ENCODE measurements at regions not wholly inside any gene's neighbourhood (a gene's known extent, or its start where the extent isn't known, plus 50 kb on each side); places are given as distances from the start of the nearest gene placed in this dataset.

GRCh38 chr1:195462646-195463045 is 1145.6 kb downstream of the KCNT2 start:
- TF ChIP-seq, protein P1, sequence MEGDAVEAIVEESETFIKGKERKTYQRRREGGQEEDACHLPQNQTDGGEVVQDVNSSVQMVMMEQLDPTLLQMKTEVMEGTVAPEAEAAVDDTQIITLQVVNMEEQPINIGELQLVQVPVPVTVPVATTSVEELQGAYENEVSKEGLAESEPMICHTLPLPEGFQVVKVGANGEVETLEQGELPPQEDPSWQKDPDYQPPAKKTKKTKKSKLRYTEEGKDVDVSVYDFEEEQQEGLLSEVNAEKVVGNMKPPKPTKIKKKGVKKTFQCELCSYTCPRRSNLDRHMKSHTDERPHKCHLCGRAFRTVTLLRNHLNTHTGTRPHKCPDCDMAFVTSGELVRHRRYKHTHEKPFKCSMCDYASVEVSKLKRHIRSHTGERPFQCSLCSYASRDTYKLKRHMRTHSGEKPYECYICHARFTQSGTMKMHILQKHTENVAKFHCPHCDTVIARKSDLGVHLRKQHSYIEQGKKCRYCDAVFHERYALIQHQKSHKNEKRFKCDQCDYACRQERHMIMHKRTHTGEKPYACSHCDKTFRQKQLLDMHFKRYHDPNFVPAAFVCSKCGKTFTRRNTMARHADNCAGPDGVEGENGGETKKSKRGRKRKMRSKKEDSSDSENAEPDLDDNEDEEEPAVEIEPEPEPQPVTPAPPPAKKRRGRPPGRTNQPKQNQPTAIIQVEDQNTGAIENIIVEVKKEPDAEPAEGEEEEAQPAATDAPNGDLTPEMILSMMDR (conservative IDR thresholded peaks at IDR 0.05; ENCODE audit: low read length): no peak
- no peak for TF ChIP-seq EZH2phosphoT487 (IDR thresholded peaks at IDR 0.05; ENCODE audit: borderline replicate concordance)

All from Loucy (cell line).